ENCODE measurements at regions not wholly inside any gene's neighbourhood (a gene's known extent, or its start where the extent isn't known, plus 50 kb on each side); places are given as distances from the start of the nearest gene placed in this dataset.
A peak's percentile ranks its signal among the peaks of the same experiment; 100 is the strongest.

DNA sequence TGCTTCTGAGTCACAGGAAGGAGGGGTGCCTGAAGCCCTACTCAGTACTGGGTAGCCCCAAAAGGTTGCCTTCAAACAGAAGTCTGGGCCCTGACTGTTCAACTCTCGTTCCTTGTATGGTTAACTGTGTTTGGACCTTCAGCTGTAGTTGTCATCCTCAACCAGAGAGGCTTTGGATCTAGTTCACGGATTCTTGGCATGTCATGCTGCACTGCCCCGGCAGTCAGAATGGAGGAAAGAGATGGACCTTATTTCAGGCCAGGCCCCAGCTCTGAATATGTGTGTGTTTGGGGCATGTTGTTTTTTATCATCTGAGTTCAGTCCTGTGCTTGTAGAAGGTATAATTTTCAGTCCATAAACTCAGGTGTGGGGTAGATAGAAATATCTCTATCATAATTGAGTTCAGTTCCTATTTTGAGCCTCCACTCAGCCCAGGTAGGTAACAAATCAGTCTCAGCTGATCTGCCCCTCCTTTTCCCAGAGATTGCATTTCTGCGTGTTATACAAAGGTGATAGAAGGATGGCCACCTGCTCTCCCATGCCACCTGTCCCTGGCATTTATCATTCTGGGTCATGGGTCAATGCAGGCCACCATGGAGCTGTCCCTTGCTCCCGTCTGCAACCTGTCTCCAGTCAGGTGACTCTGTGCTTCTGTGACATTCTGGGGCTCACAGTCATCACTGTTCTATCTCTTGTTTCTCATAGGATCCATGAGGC is 127.5 kb upstream of the CPEB4 start:
- BruUV-seq (replicated peaks) = no TSS peak

More for the DNA sequence above, 127.5 kb upstream of the CPEB4 start:
- Histone ChIP-seq H3K9ac (ENCODE audit: insufficient read depth, low read depth, low read length) (no peak overlapping the region), H3K79me2 (ENCODE audit: insufficient read depth, low read length) (no peaks in the 10 kb centered on the region), H3K4me2 (ENCODE audit: low read depth, low read length) (peak overlapping the region; percentile 21), H4K20me1 (ENCODE audit: insufficient read depth, low read length) (no peaks in the 10 kb centered on the region), H3K36me3 (replicated peaks in 1 of 2; ENCODE audit: control insufficient read depth in 1 of 2, insufficient read depth in 2 of 2, low read length in 2 of 2) (no peaks in the 10 kb centered on the region), H3K9me3 (ENCODE audit: low read length) (no peaks in the 10 kb centered on the region), H3K4me1 (ENCODE audit: insufficient read depth, low read length) (peaks cover 77% of the 10 kb centered on the region), H3K27me3 (ENCODE audit: control insufficient read depth in 1 of 2, insufficient read depth in 2 of 2, low read length in 2 of 2) (no peaks in the 10 kb centered on the region), H3K27ac (ENCODE audit: extremely low read length, insufficient read depth, low read length) (no peak overlapping the region), H2AFZ (ENCODE audit: low read length) (no peak overlapping the region), H3K4me3 (replicated peaks in 1 of 3; ENCODE audit: insufficient read depth in 1 of 3, low read depth in 2 of 3, low read length in 3 of 3) (no peak overlapping the region)
- 72% methylated on average over 5 of the region's 5 CpGs for WGBS (ENCODE audit: low lambda C conversion rate)
- in situ Hi-C loops (cut with HindIII; ENCODE audit: extremely low pct_ligation_motif_present, low pct_unique_long_range_greater_than_20kb) = loop anchor here (25.0 kb wide), 1 partner anchor 202 kb away; no protein-coding TSS in a partner anchor
- CTCF ChIA-PET (ENCODE audit: low intra/inter-chr PET ratio, low total read pairs) = no interaction called here
- POLR2A ChIA-PET = no interaction called here
- intact Hi-C loops (cut with micrococcal nuclease; ENCODE audit: unreplicated experiment) = loop anchor here (5.0 kb wide), 1 partner anchor 143 kb away; the partner anchor contains the start of gene BOD1
- FAIRE-seq = no peak
- TF ChIP-seq RXRA (CRISPR knock-in tag; IDR thresholded peaks at IDR 0.05) (no peak), TCF12 (IDR thresholded peaks at IDR 0.05) (no peak), TCF12 (CRISPR knock-in tag; IDR thresholded peaks at IDR 0.05) (no peak), ZNF747 (CRISPR knock-in tag; IDR thresholded peaks at IDR 0.05; ENCODE audit: borderline replicate concordance) (no peak), CREB1 (IDR thresholded peaks at IDR 0.05) (no peak), CREB1 (CRISPR knock-in tag; IDR thresholded peaks at IDR 0.05) (no peak), ZNF143 (CRISPR knock-in tag; IDR thresholded peaks at IDR 0.05) (no peak), ZEB1 (IDR thresholded peaks at IDR 0.05; ENCODE audit: insufficient replicate concordance, low read depth) (peak; percentile 8), ZNF292 (CRISPR knock-in tag; IDR thresholded peaks at IDR 0.05; ENCODE audit: borderline replicate concordance, low read depth) (no peak), KDM6A (CRISPR knock-in tag; IDR thresholded peaks at IDR 0.05; ENCODE audit: low read depth) (no peak), GTF3A (CRISPR knock-in tag; conservative IDR thresholded peaks at IDR 0.05) (no peak), ZNF790 (CRISPR knock-in tag; IDR thresholded peaks at IDR 0.05; ENCODE audit: borderline replicate concordance) (no peak)
- TF ChIP-seq, protein P1, sequence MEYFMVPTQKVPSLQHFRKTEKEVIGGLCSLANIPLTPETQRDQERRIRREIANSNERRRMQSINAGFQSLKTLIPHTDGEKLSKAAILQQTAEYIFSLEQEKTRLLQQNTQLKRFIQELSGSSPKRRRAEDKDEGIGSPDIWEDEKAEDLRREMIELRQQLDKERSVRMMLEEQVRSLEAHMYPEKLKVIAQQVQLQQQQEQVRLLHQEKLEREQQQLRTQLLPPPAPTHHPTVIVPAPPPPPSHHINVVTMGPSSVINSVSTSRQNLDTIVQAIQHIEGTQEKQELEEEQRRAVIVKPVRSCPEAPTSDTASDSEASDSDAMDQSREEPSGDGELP (IDR thresholded peaks at IDR 0.05; ENCODE audit: borderline replicate concordance, low read depth) = 0 out of 2 replicates have a peak, but pooled peaks have one; percentile 10
- TF ChIP-seq, protein P2, sequence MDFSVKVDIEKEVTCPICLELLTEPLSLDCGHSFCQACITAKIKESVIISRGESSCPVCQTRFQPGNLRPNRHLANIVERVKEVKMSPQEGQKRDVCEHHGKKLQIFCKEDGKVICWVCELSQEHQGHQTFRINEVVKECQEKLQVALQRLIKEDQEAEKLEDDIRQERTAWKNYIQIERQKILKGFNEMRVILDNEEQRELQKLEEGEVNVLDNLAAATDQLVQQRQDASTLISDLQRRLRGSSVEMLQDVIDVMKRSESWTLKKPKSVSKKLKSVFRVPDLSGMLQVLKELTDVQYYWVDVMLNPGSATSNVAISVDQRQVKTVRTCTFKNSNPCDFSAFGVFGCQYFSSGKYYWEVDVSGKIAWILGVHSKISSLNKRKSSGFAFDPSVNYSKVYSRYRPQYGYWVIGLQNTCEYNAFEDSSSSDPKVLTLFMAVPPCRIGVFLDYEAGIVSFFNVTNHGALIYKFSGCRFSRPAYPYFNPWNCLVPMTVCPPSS (IDR thresholded peaks at IDR 0.05) = no peak
- TF ChIP-seq, protein P3, sequence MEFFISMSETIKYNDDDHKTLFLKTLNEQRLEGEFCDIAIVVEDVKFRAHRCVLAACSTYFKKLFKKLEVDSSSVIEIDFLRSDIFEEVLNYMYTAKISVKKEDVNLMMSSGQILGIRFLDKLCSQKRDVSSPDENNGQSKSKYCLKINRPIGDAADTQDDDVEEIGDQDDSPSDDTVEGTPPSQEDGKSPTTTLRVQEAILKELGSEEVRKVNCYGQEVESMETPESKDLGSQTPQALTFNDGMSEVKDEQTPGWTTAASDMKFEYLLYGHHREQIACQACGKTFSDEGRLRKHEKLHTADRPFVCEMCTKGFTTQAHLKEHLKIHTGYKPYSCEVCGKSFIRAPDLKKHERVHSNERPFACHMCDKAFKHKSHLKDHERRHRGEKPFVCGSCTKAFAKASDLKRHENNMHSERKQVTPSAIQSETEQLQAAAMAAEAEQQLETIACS (CRISPR knock-in tag; IDR thresholded peaks at IDR 0.05) = no peak
- DNase-seq (ENCODE audit: low spot score) = no peak
- no peak for ATAC-seq

All from HepG2 (cell line).